ENCODE measurements at regions not wholly inside any gene's neighbourhood (a gene's known extent, or its start where the extent isn't known, plus 50 kb on each side); places are given as distances from the start of the nearest gene placed in this dataset.

DNA sequence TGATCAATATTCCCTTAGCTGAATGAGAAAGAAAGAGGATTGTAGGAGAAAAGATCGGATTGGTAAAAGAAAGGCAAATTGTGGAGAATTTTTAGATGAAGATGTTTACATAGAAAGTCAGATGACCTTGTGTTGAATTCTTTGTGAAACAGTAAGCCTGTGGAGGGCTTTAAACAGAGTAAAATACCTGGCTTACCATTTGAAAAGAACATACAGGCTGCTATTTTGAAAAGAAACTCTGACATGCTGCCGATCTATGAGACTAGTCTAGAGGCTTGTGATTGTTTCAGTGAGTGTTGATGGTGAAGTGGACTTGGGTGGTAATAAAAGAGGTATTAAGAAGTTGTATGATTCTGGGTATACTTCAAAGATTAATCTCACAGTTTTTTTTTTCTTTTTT lies 938.9 kb upstream of the PRR20A start:
- no peak for DNase-seq (ENCODE audit: low read depth)

GRCh38 chr13:56216221-56216620 lies 924.5 kb upstream of the PRR20A start:
- no peak for DNase-seq (ENCODE audit: low read depth)

- DNase-seq (ENCODE audit: low read depth): no peak
Observed at GRCh38 chr13:56247692-56248091, 893.0 kb upstream of the PRR20A start.

DNA sequence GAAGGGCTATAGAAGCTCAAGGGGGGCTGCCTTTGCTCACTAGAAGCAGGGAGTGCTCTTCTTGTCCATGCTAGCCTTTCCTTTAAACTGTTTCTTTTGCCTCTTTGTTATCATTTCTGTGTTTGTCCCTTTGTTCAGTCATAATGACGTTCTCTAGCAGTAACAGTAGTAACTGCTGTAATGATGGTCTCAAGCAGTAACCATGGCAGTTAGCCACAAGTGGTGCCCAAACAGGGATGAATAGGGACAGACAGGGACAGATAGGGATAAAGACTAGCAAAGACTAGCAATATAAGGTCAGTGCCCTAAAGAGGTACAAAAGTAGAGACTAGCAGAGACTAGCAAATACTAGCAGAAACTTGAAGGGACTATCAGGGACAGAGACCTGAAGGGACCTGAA lies 869.0 kb upstream of the PRR20A start:
- DNase-seq (ENCODE audit: low read depth): no peak

DNA sequence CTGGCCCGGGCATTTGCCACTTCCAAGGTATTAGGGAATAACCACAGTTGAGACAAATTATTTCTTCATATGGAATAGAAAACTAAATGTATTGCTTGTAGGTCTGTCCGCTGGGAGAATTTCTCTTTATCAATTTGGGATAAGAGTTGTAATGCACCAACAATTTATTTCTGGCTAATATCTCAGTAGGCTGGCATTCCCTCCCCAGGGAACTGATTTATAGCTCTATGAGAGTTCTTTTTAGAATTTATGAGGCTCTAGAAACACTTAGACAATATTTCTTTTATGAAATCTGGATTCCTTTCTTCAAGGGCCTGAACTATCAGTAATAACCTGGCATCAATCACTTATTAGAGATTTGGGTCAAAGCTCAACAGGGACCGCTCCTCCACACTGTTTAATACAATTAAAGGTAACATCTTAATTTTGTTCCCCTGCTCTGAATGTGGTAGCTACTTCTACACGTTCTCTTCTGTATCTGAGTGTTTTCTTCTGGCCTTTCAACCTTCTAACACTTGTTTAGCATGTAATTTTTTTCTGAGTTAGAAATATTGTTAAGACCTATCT lies 857.4 kb upstream of the PRR20A start:
- DNase-seq (ENCODE audit: low read depth): no peak

DNA sequence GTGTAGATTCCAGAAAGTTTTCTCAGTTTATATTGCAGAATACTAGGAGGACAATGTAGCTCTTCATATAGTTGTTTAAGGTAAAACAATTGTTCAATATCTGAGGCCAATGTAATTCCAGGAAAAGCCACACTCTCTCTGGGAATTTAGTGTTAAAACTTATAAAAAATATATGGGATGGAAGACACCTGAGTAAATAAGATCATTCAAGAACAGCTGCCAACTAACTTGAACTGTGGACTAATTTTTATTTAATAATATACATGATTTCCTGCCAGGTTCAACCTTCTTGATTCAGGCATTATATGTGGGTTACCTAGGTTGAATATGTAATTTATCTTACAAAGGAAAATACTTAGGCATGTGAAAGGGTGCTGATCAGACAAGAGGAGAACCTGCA lies 841.1 kb upstream of the PRR20A start:
- DNase-seq (ENCODE audit: low read depth): no peak

- DNase-seq (ENCODE audit: low read depth): no peak
Observed at GRCh38 chr13:56314765-56315164, 826.0 kb upstream of the PRR20A start.

DNA sequence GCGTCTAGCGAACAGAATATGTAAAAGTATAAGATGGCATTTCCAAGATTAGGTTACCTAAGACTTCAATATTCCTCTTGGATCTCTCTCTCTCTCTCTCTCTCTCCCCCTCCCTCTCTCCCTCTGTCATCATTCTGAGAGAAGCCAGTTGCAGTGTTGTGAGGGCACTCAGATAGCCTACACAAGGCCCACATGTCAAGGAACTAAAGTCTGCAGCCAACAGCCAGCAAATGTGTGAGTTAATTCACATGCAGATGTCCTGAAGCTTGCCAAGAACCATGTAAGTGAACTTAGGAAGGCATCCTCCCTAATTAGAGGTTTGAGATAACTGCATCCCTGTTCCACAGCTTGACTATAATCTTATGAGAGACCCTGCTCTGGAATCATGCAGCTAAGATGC lies 822.9 kb upstream of the PRR20A start:
- no peak for DNase-seq (ENCODE audit: low read depth)

DNA sequence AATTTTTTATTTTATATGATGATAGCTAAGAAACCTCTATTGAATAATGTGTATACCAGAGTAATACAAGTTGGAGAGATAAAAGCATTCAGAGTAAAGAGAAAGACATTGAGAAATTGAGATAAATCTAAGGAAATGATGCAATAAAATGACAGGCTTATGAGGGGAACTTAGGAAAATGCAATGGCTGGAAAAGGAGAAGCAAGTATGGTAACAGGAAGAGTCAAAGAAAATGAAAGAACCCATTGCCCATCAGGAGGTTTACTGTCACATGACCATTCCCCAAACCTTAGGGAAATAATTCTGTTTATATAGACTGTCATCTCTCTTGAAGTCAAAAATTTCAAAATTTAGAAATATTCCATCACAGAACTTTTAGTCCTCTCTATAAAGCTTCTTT lies 808.0 kb upstream of the PRR20A start:
- no peak for DNase-seq (ENCODE audit: low read depth)

DNA sequence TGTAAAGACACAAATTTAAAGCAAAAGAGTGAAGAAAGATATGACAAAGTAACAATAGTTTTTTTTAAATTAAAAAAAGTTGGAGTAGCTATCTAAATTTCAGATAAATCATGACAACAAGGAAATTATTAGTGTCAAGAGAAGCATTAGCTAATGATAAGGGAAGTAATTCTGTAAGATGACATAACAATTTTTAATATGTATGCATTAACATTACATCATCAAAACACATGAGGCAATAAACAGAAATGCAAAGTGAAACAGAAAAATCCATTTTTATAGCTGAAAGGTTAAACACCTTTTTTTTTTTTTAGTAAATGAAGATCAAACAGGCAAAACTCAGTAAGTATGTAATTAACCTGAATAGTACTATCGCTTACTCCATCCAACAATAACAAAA lies 804.9 kb upstream of the PRR20A start:
- no peak for DNase-seq (ENCODE audit: low read depth)

DNA sequence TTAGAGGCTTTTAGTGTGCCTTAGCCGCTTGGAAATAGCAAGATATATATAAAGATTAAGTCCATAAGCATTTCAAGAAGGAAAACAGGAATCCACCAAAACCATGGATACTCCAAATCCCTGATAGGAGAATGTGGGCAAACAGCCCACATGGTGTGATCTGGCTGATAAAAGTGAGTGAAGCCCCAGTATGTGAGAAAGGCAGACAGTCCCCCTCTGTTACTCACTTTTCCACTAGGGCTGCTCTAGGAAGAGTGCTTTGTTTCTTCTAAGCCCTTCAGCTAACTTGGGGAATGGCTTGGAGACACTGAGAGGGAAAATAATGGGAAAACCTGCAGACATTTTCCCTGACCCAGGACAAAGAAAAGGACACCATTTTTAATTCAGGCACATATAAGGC lies 802.3 kb upstream of the PRR20A start:
- no peak for DNase-seq (ENCODE audit: low read depth)

DNA sequence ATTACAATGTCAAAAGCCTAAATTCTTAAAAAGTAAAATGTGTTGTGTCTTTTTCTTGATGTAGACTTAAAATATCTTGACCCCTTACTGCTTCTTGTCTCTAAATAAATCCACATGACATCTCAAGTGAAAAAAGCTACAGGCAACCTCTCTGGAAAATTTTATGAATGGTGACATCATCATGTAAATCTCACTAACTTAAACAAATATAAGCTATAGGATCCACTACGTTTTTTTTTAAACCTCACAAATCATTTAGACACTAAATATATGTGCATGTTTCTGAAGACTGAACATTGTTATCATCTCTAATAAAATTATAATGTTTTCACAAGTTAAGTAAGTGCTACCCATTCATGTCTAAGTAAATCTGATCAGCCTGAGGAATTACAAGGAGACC lies 793.7 kb upstream of the PRR20A start:
- DNase-seq (ENCODE audit: low read depth): no peak

DNA sequence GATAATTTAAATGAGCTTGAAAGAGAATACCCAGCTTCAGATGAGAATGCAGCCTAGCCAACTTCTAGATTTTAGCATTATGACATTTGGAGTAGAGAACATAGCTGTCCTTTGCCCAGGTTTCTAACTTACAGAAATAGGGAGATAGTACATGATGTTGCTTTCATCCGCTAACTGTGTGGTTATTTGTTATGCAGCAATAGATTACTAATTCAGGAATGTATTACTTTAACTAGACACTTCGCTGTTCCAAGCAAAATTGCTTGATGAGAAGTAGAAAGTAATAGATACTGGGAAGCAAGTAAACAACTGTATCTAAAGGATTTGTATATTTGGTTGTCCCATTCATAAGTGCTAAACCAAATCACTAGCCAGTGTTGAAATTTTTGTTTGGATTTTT lies 790.9 kb upstream of the PRR20A start:
- no peak for DNase-seq (ENCODE audit: low read depth)

- no peak for DNase-seq (ENCODE audit: low read depth)
Observed at GRCh38 chr13:56351041-56351440, 789.7 kb upstream of the PRR20A start.

GRCh38 chr13:56352361-56352760 lies 788.4 kb upstream of the PRR20A start:
- DNase-seq (ENCODE audit: low read depth): no peak

DNA sequence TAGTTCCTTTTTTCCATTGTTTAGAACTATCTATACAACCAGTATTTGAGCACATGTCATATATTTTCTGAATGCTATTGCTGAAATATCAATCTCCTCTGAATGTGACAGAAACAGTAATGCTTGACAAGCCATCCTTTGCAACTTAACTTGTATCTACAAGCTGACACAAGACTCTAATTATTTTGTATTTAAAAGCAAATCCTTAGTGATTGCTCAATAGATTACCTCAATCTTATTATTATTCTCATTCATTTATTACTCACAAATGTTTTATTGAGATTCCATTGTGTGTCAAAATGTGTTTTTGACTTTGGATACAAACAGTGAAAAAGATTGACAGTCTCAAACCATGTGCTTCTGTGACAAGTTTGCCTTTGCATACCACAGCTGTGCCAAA lies 787.8 kb upstream of the PRR20A start:
- no peak for DNase-seq (ENCODE audit: low read depth)

- DNase-seq (ENCODE audit: low read depth): no peak
Observed at GRCh38 chr13:56356690-56357089, 784.0 kb upstream of the PRR20A start.

DNA sequence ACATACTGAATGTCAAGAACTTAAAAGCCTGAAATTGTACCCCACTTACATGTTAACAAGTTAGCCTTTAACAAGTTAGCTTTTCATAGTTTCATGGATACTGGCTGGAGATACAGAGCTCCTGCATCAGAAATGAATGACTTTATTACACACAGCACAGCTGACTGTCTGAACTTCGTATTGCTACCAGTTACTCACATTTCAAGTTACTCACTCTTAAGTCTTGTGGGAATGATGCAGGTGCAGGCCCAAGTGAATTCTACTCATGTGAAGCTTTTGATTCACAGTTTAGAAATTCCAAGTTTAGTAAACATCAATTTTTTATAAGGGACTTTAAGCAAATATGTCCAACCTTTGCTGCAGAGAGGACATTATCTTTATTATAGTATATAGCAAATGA lies 762.2 kb upstream of the PRR20A start:
- DNase-seq (ENCODE audit: low read depth): no peak

GRCh38 chr13:56393549-56393948 lies 747.2 kb upstream of the PRR20A start:
- DNase-seq (ENCODE audit: low read depth): no peak

DNA sequence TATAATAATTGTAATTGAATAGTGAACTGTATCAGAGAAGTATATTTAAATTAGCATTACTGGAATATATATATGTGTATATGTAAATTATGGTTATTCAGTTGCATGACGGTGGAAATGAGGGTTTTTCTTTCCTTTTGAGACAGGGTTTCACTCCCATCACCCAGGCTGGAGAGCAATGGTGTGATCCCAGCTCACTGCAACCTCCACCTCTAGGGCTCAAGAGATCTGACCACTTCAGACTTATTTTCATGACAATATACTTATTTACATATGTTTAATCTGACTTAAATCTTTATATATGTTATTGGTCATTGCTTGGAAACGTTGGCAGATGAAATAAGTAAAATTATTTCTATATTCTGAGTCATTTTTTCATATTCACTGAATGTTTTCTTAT lies 744.4 kb upstream of the PRR20A start:
- no peak for DNase-seq (ENCODE audit: low read depth)

- no peak for DNase-seq (ENCODE audit: low read depth)
Observed at GRCh38 chr13:56400774-56401173, 739.9 kb upstream of the PRR20A start.

GRCh38 chr13:56412856-56413255 lies 727.9 kb upstream of the PRR20A start:
- no peak for DNase-seq (ENCODE audit: low read depth)

DNA sequence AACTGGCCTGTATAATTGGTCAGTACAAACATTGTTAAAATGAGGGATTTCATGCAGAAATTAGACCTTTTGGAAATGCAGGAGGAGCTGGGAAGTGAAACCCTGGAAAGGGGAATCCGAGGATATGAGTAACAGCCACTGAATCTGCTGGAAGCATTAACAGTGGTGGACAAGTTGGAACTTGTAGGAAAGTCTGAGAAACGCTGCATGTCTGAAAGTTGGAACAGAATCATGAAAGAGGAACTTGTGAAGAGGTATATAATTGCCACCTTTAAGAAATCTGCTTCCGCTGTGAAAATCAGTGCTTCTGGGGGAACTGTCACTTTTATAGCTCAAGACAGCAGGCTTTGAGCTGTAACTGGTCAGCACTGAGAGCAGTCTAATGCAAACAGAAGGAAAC lies 716.5 kb upstream of the PRR20A start:
- DNase-seq (ENCODE audit: low read depth): no peak

DNA sequence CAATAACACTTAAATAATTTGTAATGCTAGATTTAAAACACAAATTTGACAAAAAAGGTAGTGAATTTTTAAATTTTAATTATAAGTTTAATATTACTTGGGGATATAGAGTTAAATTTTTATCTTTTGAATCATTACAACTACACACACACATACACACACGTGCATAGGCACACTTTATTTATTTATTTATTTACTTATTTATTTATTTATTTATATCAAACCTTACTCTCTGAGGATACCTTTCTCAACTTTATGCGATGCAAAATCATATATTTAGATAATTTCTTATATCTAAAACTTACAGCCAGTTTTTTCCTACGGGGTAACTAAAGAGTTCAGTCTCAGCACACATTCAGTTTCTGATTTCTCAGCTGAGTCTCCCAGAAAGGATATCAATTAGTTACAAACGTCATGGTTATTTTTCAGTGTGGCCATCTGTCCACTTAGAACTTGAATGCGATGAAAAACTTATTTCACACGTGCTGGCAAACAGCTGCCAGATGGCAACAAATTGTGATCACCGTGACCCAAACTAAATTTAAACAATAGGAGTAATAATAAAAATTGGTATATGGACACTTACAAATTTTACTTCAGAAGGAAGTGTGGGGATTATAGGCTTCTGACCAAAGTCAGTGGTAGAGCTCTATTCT lies 683.1 kb upstream of the PRR20A start:
- DNase-seq (ENCODE audit: low read depth): no peak

DNA sequence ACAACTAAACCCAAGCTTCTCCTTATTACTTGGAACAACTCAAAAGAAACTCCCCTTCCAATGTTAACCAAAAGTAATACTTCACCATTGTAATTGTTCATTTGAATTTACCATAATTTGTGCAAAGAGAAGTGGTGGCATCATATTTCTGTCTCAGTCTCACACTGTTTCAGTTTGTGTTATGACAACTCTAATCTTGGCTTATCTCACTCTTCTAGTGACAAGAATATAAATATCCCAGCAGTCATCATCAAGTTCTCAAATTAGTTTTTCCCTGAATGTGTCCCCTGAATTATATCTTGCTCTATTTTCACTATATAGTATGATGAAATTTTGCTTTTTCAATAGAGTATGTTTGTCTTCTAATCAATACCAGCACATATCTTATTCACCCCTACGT lies 681.4 kb upstream of the PRR20A start:
- no peak for DNase-seq (ENCODE audit: low read depth)

Measured in activated gamma-delta T cell treated with anti-CD3 and anti-CD28 coated beads, Interleukin-2, amount 50 U/mL, for 16 hours (primary cell).